SK-N-SH (cell line): ENCODE measurements at regions not wholly inside any gene's neighbourhood (a gene's known extent, or its start where the extent isn't known, plus 50 kb on each side); places are given as distances from the start of the nearest gene placed in this dataset.

Experiments used
- CTCF ChIA-PET: fragments of 300-600, 350-600 bp; formaldehyde crosslinking; extraction: SDS; loops from one replicate; lab custom pipeline; 2021; lab: Yijun Ruan, JAX
- POLR2A ChIA-PET: fragments of 350-600 bp; sonication (Branson Sonifier 250); formaldehyde crosslinking; extraction: SDS; loops from one replicate; lab custom pipeline; 2020; ENCODE audit warnings: antibody characterized with exemption, inconsistent platforms; lab: Yijun Ruan, JAX
- DNase-seq: peaks from one replicate; pipeline ENCODE4 v3.0.0; 2012
- H2AFZ ChIP-seq: fragments of 200-600 bp; sonication (generic); 2 replicates; pipeline ENCODE4 v1.8.1; 2016; ENCODE audit warnings: antibody characterized with exemption, mild to moderate bottlenecking, low read depth
- H3F3A ChIP-seq: fragments of 200-600 bp; sonication (generic); replicated peaks from 2 replicates; pipeline ENCODE3; 2016; ENCODE audit warnings: antibody characterized with exemption, mild to moderate bottlenecking; ENCODE audit not compliant: insufficient read depth
- H3K27ac ChIP-seq, 2 experiments: fragments of 200-500 bp in 1 of 2; fragments of 200-600 bp in 1 of 2; sonication (Bioruptor generic) in 1 of 2; sonication (generic), shearing (Covaris generic) in 1 of 2; 2 replicates each; pipeline versions ENCODE4 v1.5.1 to v1.6.1; 2014 to 2016; ENCODE audit warnings: low read depth in 2 of 2, inconsistent platforms in 1 of 2, low read length in 1 of 2, mild to moderate bottlenecking in 1 of 2, mixed read lengths in 1 of 2
- H3K27me3 ChIP-seq: fragments of 200-600 bp; sonication (generic), shearing (Covaris generic); 2 replicates; pipeline ENCODE4 v1.6.1; 2016; ENCODE audit warnings: mixed run types; ENCODE audit not compliant: insufficient read depth
- H3K36me3 ChIP-seq, 2 experiments: fragments of 200-500 bp in 1 of 2; fragments of 200-600 bp in 1 of 2; sonication (Bioruptor generic) in 1 of 2; sonication (generic) in 1 of 2; replicated peaks in 1 of 2; 2 replicates each; pipeline versions ENCODE3 to v1.5.1; 2014 to 2016; ENCODE audit warnings: low read length in 1 of 2, mild to moderate bottlenecking in 1 of 2; ENCODE audit not compliant: insufficient read depth in 2 of 2, control insufficient read depth in 1 of 2
- H3K4me1 ChIP-seq, 2 experiments: fragments of 200-500 bp in 1 of 2; fragments of 200-600 bp in 1 of 2; sonication (Bioruptor generic) in 1 of 2; sonication (generic), shearing (Covaris generic) in 1 of 2; 2 replicates each; pipeline versions ENCODE4 v1.5.1 to v1.6.1; 2014 to 2016; ENCODE audit warnings: low read depth in 1 of 2, low read length in 1 of 2, mixed run types in 1 of 2; ENCODE audit not compliant: insufficient read depth in 2 of 2, control insufficient read depth in 1 of 2
- H3K4me2 ChIP-seq: fragments of 200-600 bp; sonication (generic), shearing (Covaris generic); 2 replicates; pipeline ENCODE4 v1.6.1; 2017; ENCODE audit warnings: mixed run types
- H3K4me3 ChIP-seq, 2 experiments: fragments of 200-500 bp in 1 of 2; fragments of 200-600 bp in 1 of 2; sonication (Bioruptor generic) in 1 of 2; sonication (generic), shearing (Covaris generic) in 1 of 2; 2 replicates each; pipeline versions ENCODE4 v1.5.1 to v1.8.1; 2014 to 2016; ENCODE audit warnings: low read depth in 2 of 2, inconsistent platforms in 1 of 2, low read length in 1 of 2, mild to moderate bottlenecking in 1 of 2, mixed read lengths in 1 of 2, moderate library complexity in 1 of 2
- H3K79me2 ChIP-seq: fragments of 200-600 bp; sonication (generic); 2 replicates; pipeline ENCODE4 v1.8.1; 2017; ENCODE audit warnings: mild to moderate bottlenecking; ENCODE audit not compliant: insufficient read depth
- H3K9ac ChIP-seq: fragments of 200-600 bp; sonication (generic); 2 replicates; pipeline ENCODE4 v1.6.1; 2017; ENCODE audit warnings: mixed run types
- H3K9me2 ChIP-seq: fragments of 200-600 bp; sonication (generic); 2 replicates; pipeline ENCODE4 v1.6.1; 2017; ENCODE audit warnings: mixed run types
- H3K9me3 ChIP-seq: fragments of 200-600 bp; sonication (generic); 2 replicates; pipeline ENCODE4 v1.6.1; 2017; ENCODE audit warnings: mixed run types, mild to moderate bottlenecking, moderate library complexity
- H4K20me1 ChIP-seq: fragments of 200-600 bp; sonication (generic); 2 replicates; pipeline ENCODE4 v1.6.1; 2017; ENCODE audit warnings: mild to moderate bottlenecking, mixed run types; ENCODE audit not compliant: insufficient read depth
- CHD2 ChIP-seq: fragments of 150-350 bp; IDR thresholded peaks from 2 replicates; pipeline ENCODE4 v1.6.1; 2018; ENCODE audit warnings: low read length; ENCODE audit not compliant: partially characterized antibody
- EZH2phosphoT487 ChIP-seq: fragments of 200-600 bp; sonication (generic); IDR thresholded peaks from 2 replicates; pipeline ENCODE4 v1.6.1; 2017; ENCODE audit warnings: low read depth, mixed run types, mild to moderate bottlenecking, antibody characterized with exemption, moderate library complexity, borderline replicate concordance
- FOSL2 ChIP-seq: IDR thresholded peaks from 2 replicates; pipeline ENCODE4 v1.4.0; 2012; ENCODE audit warnings: low read depth, mild to moderate bottlenecking, moderate library complexity, borderline replicate concordance
- FOXM1 ChIP-seq: IDR thresholded peaks from 2 replicates; pipeline ENCODE4 v1.4.0; 2012; ENCODE audit warnings: low read depth, mild to moderate bottlenecking
- NFIC ChIP-seq: IDR thresholded peaks from 2 replicates; pipeline ENCODE4 v1.4.0; 2012; ENCODE audit warnings: borderline replicate concordance
- RAD21 ChIP-seq: IDR thresholded peaks from 2 replicates; pipeline ENCODE4 v1.6.1; 2012; ENCODE audit warnings: mild to moderate bottlenecking, low read length
- RXRA ChIP-seq: IDR thresholded peaks from 2 replicates; pipeline ENCODE4 v1.4.0; 2012; ENCODE audit warnings: low read depth, mild to moderate bottlenecking, borderline replicate concordance
- SMC3 ChIP-seq: IDR thresholded peaks from 2 replicates; pipeline ENCODE4 v1.6.1; 2012; ENCODE audit warnings: low read depth, low read length, improper control_type of control experiment
- WGBS: methylation state at CpG from one replicate; pipeline ENCODE4 v1.1.6; 2017; ENCODE audit warnings: low lambda C conversion rate; 5-methylcytosine and 5-hydroxymethylcytosine counted together
- TF ChIP-seq, protein P1 (sequence below): IDR thresholded peaks from 2 replicates; pipeline ENCODE4; 2012
- TF ChIP-seq, protein P2 (sequence below): IDR thresholded peaks from 2 replicates; pipeline ENCODE4 v1.4.0; 2012; ENCODE audit warnings: low read depth, borderline replicate concordance

DNA sequence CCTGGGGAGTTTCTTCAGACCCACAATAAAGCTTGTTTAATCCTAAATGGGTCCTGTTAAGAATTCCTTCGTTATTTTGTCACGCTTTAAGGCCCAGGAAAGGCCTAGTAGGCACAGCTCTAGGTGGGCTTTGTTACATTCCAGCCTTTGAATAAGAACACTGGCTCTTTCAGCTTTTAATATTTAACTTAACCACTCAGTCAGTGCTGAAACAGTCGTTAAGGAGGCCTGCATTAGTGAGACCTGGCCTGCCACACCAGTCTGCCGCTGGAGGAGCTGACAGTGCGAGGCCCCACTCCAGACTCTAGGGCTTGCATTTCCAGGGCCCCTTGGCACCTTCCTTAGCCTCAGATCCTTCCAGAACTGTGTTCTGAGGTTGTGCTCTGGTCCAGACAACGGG, 351.4 kb downstream of the GLRX3 start:
- no peaks in the 10 kb centered on the region for H3K9me3 ChIP-seq
- H3K36me3 ChIP-seq: no peaks in the 10 kb centered on the region
- no peak overlapping the region for H3K4me3 ChIP-seq
- WGBS: 12% methylated on average over 6 of the region's 6 CpGs
- H3K4me1 ChIP-seq: no peaks in the 10 kb centered on the region
- no peak for DNase-seq
- no peaks in the 10 kb centered on the region for H3K9me2 ChIP-seq
- H3K9ac ChIP-seq: no peak overlapping the region
- H3K79me2 ChIP-seq: no peaks in the 10 kb centered on the region
- TF ChIP-seq CHD2 (no peak), EZH2phosphoT487 (no peak), NFIC (no peak)
- H2AFZ ChIP-seq: no peak overlapping the region
- no peak overlapping the region for H3K4me2 ChIP-seq
- POLR2A ChIA-PET: no interaction called here
- H3F3A ChIP-seq: no peaks in the 10 kb centered on the region
- H4K20me1 ChIP-seq: no peaks in the 10 kb centered on the region
- CTCF ChIA-PET: interaction anchor here (2.0 kb wide), 1 partner anchor 17 kb away, joined by 5 read pairs; no protein-coding TSS in a partner anchor
- no peaks in the 10 kb centered on the region for H3K27me3 ChIP-seq
- H3K27ac ChIP-seq: no peak overlapping the region

DNA sequence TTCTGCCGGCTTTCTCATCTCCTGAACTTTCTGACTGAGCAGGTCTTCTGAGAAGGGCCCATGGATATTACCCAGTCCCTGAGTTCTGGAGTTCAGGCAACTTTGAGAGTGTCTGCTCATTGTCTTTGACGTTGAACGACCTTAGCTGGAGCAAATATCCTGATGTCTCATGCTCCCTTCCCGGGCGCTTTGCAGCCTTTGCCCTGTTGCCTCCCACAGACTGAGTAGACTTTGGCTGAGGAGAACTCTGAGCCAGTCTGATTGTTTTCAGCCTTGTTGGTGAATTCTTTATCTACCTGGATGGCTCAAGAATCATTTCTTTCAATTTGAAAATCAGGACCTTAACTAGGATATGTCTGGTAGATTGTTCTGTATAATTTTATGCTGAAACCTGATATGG, 353.7 kb downstream of the GLRX3 start:
- CTCF ChIA-PET: no interaction called here
- TF ChIP-seq SMC3 (no peak), FOSL2 (no peak), RAD21 (no peak), RXRA (no peak), FOXM1 (no peak)
- TF ChIP-seq, protein P1, sequence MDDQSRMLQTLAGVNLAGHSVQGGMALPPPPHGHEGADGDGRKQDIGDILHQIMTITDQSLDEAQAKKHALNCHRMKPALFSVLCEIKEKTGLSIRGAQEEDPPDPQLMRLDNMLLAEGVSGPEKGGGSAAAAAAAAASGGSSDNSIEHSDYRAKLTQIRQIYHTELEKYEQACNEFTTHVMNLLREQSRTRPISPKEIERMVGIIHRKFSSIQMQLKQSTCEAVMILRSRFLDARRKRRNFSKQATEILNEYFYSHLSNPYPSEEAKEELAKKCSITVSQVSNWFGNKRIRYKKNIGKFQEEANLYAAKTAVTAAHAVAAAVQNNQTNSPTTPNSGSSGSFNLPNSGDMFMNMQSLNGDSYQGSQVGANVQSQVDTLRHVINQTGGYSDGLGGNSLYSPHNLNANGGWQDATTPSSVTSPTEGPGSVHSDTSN: no peak
- TF ChIP-seq, protein P2, sequence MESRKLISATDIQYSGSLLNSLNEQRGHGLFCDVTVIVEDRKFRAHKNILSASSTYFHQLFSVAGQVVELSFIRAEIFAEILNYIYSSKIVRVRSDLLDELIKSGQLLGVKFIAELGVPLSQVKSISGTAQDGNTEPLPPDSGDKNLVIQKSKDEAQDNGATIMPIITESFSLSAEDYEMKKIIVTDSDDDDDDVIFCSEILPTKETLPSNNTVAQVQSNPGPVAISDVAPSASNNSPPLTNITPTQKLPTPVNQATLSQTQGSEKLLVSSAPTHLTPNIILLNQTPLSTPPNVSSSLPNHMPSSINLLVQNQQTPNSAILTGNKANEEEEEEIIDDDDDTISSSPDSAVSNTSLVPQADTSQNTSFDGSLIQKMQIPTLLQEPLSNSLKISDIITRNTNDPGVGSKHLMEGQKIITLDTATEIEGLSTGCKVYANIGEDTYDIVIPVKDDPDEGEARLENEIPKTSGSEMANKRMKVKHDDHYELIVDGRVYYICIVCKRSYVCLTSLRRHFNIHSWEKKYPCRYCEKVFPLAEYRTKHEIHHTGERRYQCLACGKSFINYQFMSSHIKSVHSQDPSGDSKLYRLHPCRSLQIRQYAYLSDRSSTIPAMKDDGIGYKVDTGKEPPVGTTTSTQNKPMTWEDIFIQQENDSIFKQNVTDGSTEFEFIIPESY: no peak
- Histone ChIP-seq H3K9ac (no peak overlapping the region), H4K20me1 (no peaks in the 10 kb centered on the region), H3K36me3 (no peaks in the 10 kb centered on the region), H3K4me2 (no peak overlapping the region), H3K9me3 (no peaks in the 10 kb centered on the region), H3K27me3 (no peaks in the 10 kb centered on the region), H3F3A (no peaks in the 10 kb centered on the region), H3K4me3 (no peak overlapping the region), H3K4me1 (no peaks in the 10 kb centered on the region; a peak in 1 of 4 replicates), H2AFZ (no peak overlapping the region), H3K9me2 (no peaks in the 10 kb centered on the region), H3K27ac (no peak overlapping the region), H3K79me2 (no peaks in the 10 kb centered on the region)
- 28% methylated on average over 5 of the region's 5 CpGs for WGBS
- DNase-seq: no peak
- POLR2A ChIA-PET: no interaction called here
